ENCODE measurements at regions not wholly inside any gene's neighbourhood (a gene's known extent, or its start where the extent isn't known, plus 50 kb on each side); places are given as distances from the start of the nearest gene placed in this dataset.
"Not testable (repeated sequence)": the region's sequence is repeated elsewhere in the genome, so short reads cannot be mapped to it uniquely, and the experiment has no call there.

GRCh38 chr13:34731486-34731885 is 210.6 kb upstream of the NBEA start:
- DNase-seq = no peak

GRCh38 chr13:34733721-34734120 is 208.3 kb upstream of the NBEA start:
- DNase-seq = no peak

- no peak for DNase-seq
These were observed 207.1 kb upstream of the NBEA start for GRCh38 chr13:34734932-34735331.

GRCh38 chr13:34738254-34738992 is 203.6 kb upstream of the NBEA start:
- no peak for DNase-seq

GRCh38 chr13:34747056-34747455 is 195.0 kb upstream of the NBEA start:
- DNase-seq = not testable (repeated sequence)

- no peak for DNase-seq
These were observed 194.6 kb upstream of the NBEA start for GRCh38 chr13:34747507-34747906.

- no peak for DNase-seq
These were observed 194.0 kb upstream of the NBEA start for GRCh38 chr13:34748073-34748472.

GRCh38 chr13:34748596-34748995 is 193.5 kb upstream of the NBEA start:
- DNase-seq = no peak

- DNase-seq = no peak
These were observed 193.0 kb upstream of the NBEA start for GRCh38 chr13:34749046-34749445.

GRCh38 chr13:34750078-34750931 is 191.8 kb upstream of the NBEA start:
- no peak for DNase-seq

- no peak for DNase-seq
These were observed 191.0 kb upstream of the NBEA start for GRCh38 chr13:34751044-34751443.

GRCh38 chr13:34751492-34751891 is 190.6 kb upstream of the NBEA start:
- DNase-seq = no peak

GRCh38 chr13:34752283-34752960 is 189.6 kb upstream of the NBEA start:
- DNase-seq = no peak

GRCh38 chr13:34756136-34756535 is 185.9 kb upstream of the NBEA start:
- no peak for DNase-seq

- no peak for DNase-seq
These were observed 185.5 kb upstream of the NBEA start for GRCh38 chr13:34756572-34756971.

- DNase-seq = no peak
These were observed 184.6 kb upstream of the NBEA start for GRCh38 chr13:34757441-34757840.

GRCh38 chr13:34758628-34759027 is 183.4 kb upstream of the NBEA start:
- DNase-seq = no peak

GRCh38 chr13:34762312-34762711 is 179.8 kb upstream of the NBEA start:
- no peak for DNase-seq

GRCh38 chr13:34764246-34764645 is 177.8 kb upstream of the NBEA start:
- no peak for DNase-seq

- DNase-seq = no peak
These were observed 176.5 kb upstream of the NBEA start for GRCh38 chr13:34765446-34766180.

- no peak for DNase-seq
These were observed 174.3 kb upstream of the NBEA start for GRCh38 chr13:34767778-34768177.

- DNase-seq = no peak
These were observed 169.9 kb upstream of the NBEA start for GRCh38 chr13:34772206-34772605.

GRCh38 chr13:34772881-34773280 is 169.2 kb upstream of the NBEA start:
- no peak for DNase-seq

All from activated CD8-positive, alpha-beta memory T cell treated with anti-CD3 and anti-CD28 coated beads for 24 hours (primary cell).